Stomach (tissue), 4 donors: ENCODE measurements at regions not wholly inside any gene's neighbourhood (a gene's known extent, or its start where the extent isn't known, plus 50 kb on each side); places are given as distances from the start of the nearest gene placed in this dataset.

Source experiments
- POLR2A ChIP-seq, 4 donors: fragments of 450-650 bp; IDR thresholded peaks; one replicate each; pipeline ENCODE4 v1.6.1; 2016; ENCODE audit warnings: antibody characterized with exemption in 4 of 4, control low read depth in 2 of 4, mild to moderate bottlenecking in 1 of 4, moderate library complexity in 1 of 4
- POLR2AphosphoS5 ChIP-seq, 3 donors: sonication (generic); formaldehyde crosslinking; IDR thresholded peaks; one replicate each; pipeline ENCODE4 v1.6.1; 2016; ENCODE audit warnings: antibody characterized with exemption in 3 of 3
- TF ChIP-seq, protein P1 (sequence below), 7 experiments: fragments of 450-650 bp in 4 of 7; fragments of 200-600 bp in 3 of 7; sonication (generic) in 3 of 7; IDR thresholded peaks; one replicate each; pipeline ENCODE4 v1.5.1; 2016 to 2019; ENCODE audit warnings: antibody characterized with exemption in 7 of 7, control low read depth in 2 of 7, mild to moderate bottlenecking in 1 of 7

DNA sequence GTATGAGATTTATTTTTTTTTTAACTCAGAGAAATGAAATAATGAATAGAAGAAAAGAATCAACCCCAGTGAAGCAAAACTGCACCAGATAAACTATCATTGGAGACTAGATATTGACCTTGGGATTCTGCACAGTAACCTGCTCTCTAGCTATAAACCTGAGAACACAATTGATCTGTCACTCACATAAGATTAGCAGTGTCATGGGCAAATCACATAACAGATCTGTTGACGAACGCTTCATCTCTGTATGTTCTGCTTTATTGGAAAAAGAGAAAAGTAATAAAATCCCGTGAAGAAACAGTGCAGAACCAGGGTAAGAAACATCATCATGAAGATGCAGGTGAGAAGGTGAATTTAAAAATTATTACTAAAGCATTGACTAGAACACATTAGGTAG lies 52.8 kb upstream of the RGS17 start:
- TF ChIP-seq POLR2AphosphoS5 (IDR thresholded peaks at IDR 0.05), result no peak
- TF ChIP-seq, protein P1, sequence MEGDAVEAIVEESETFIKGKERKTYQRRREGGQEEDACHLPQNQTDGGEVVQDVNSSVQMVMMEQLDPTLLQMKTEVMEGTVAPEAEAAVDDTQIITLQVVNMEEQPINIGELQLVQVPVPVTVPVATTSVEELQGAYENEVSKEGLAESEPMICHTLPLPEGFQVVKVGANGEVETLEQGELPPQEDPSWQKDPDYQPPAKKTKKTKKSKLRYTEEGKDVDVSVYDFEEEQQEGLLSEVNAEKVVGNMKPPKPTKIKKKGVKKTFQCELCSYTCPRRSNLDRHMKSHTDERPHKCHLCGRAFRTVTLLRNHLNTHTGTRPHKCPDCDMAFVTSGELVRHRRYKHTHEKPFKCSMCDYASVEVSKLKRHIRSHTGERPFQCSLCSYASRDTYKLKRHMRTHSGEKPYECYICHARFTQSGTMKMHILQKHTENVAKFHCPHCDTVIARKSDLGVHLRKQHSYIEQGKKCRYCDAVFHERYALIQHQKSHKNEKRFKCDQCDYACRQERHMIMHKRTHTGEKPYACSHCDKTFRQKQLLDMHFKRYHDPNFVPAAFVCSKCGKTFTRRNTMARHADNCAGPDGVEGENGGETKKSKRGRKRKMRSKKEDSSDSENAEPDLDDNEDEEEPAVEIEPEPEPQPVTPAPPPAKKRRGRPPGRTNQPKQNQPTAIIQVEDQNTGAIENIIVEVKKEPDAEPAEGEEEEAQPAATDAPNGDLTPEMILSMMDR (IDR thresholded peaks at IDR 0.05), result no peak
- TF ChIP-seq POLR2A (IDR thresholded peaks at IDR 0.05), result no peak
